HG03575 (cell line): ENCODE measurements at regions not wholly inside any gene's neighbourhood (a gene's known extent, or its start where the extent isn't known, plus 50 kb on each side); places are given as distances from the start of the nearest gene placed in this dataset.
"Not testable (repeated sequence)": the region's sequence is repeated elsewhere in the genome, so short reads cannot be mapped to it uniquely, and the experiment has no call there.

ENCODE experiments used
- ATAC-seq: cut with Tn5 transposase; IDR thresholded peaks from one replicate; pipeline ENCODE4 v1.9.1; 2021; ENCODE audit not compliant: unreplicated experiment, insufficient number of reproducible peaks, low FRiP score; ENCODE audit errors: extremely low read depth

DNA sequence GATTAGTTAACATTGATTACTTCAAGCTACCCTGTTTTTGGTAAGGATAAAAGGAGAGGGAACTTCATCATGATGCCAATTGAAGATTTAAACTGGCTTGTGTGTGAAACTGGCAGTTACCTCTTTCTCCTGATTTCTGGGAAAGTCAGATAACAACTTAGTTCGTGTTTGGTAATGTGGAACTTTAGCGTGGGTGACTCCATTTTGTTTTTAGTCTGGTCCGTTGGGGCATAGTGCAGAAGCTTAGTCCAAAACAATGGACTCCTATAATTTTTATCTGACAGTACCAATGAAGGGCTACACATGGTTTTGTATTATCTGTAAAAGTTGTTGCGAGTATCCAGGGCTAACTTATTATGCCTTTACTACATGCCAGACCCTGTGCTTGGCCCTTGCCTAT, 294.9 kb downstream of the GUCY2F start:
- ATAC-seq: no peak

GRCh38 chrX:109184506-109185139, 297.3 kb downstream of the GUCY2F start:
- no peak for ATAC-seq

GRCh38 chrX:109172091-109172602, 309.7 kb downstream of the GUCY2F start:
- no peak for ATAC-seq

- no peak for ATAC-seq
These were observed 326.7 kb downstream of the GUCY2F start for GRCh38 chrX:109155161-109155560.

DNA sequence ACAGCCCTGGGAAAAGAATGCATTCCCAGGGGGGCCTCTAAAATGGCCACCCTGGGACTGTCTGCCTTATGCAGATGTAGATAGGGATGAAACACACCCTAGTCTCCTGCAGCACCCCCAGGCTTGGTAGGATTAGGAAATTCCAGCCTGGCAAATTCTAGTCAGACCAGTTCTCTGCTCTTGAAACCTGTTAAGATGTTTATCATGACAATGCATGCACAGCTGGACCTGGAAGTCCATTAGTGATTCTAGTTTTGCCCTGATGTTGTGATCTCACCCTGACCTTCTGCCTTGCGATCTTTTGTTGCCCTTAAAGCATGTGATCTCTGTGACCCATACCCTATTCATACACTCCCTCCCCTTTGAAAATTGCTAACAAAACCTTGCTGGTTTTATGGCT, 337.7 kb downstream of the GUCY2F start:
- ATAC-seq: not testable (repeated sequence)

- no peak for ATAC-seq
These were observed 341.4 kb downstream of the GUCY2F start for GRCh38 chrX:109140463-109140862.

- no peak for ATAC-seq
These were observed 347.1 kb downstream of the GUCY2F start for GRCh38 chrX:109134777-109135176.

DNA sequence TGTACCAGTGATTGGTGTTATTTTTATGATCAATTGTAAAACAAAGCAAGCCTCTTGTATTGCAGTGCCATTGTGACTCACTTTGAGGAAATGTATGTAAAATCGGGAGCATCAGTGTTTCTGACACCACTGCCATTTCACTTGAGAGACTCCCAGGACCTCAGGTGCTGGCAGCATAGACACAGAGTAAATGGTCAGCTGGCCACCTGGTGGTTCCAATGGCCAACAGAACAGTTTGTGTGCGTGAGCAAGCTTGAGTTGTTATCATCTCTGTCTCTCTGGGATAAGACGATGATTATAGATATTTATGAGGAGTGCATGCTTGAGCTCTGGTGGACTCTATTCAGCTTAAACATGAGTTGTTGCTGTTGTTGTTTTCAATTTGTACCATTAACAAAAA, 356.6 kb downstream of the GUCY2F start:
- ATAC-seq: no peak

- ATAC-seq: no peak
These were observed 353.0 kb upstream of the IRS4 start for GRCh38 chrX:109089359-109089758.

DNA sequence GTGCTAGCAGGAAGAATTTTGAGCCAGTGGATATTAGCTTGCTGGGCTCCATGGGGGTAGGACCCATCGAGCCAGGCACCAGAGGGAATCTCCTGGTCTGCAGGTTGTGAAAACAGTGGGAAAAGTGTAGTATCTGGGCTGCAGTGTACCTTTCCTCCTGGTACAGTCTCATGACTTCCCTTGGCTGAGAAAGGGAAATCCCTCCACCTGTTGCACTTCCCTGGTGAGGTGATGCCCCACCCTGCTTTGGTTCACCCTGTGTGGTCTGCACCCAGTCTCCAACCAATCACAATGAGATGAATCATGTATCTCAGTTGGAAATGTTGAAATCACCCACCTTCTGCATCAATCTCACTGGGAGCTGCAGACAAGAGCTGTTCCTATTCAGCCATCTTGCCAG, 341.4 kb upstream of the IRS4 start:
- no peak for ATAC-seq

- not testable (repeated sequence) for ATAC-seq
These were observed 317.8 kb upstream of the IRS4 start for GRCh38 chrX:109054181-109054581.

DNA sequence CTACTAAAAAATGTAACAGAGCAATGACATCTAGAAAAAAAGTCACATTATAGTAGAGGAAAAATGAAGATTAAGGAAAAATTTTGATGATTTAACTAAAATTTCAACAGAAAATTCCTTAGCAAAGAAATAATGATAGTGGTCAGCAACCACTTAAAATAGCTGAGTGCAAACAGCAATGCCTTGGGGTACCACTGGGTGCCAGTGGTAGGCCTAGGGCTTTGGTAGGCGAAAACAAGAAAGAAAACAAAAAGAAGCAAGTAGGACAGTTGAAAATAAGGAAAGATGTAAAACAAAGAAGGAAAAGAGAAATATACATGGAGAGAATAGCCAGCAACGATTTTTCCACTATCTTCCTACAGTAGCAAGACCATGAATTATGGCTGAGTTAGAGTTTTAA, 313.5 kb upstream of the IRS4 start:
- ATAC-seq: no peak

- ATAC-seq: no peak
These were observed 313.1 kb upstream of the IRS4 start for GRCh38 chrX:109049416-109049815.

GRCh38 chrX:109040057-109040456, 303.7 kb upstream of the IRS4 start:
- ATAC-seq: no peak

GRCh38 chrX:109036624-109037023, 300.3 kb upstream of the IRS4 start:
- ATAC-seq: no peak

- no peak for ATAC-seq
These were observed 257.5 kb upstream of the IRS4 start for GRCh38 chrX:108993909-108994308.

- ATAC-seq: not testable (repeated sequence)
These were observed 236.5 kb upstream of the IRS4 start for GRCh38 chrX:108972899-108973298.

- ATAC-seq: no peak
These were observed 210.8 kb upstream of the IRS4 start for GRCh38 chrX:108947205-108947604.

DNA sequence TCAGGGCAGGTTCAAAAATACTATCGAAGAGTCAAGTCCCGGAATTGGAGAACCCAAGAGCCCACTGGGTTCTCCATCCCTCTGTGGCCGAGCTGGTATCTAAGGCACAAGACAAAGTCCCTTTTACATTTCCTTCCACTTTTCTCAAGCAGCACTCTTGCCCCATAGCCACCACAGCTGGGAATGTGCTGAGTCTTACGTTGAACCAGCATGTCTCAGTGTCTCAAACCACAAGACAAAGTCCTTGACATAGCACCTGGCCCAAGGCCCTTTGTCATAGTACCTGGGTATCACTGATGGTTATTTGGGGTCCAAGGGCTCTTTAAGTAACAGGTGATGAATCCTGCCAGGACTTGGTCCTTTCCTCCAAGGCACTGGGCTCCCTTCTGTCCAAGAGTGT, 210.2 kb upstream of the IRS4 start:
- ATAC-seq: no peak

DNA sequence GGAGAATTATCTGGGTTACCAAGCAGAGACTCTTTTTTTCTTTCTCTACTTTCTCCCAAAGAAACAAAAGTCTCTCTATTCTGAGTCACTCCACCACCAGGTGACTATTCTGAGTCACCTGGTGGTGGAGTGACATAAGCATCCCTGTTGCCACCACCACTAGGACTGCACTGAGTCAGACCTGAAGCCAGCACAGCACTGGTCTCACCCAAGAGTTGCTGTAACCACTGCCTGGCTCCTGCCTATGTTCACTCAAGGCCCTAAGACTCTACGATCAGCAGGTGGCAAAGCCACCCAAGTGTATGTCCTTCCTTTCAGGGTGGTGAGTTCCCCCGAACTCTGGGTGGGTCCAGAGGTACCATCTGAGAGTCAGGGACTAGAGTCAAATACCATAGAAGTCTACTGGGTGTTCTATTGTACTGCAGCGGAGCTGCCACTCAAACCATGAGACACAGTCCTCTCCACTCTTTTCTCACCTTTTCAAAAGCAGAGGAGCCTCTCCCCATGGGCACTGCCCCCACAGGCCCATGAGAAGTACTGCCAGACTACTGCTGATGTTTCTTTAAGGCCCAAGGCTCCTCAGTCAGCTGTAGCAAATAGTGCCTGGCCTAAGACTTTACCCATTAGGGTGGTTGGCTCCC, 209.6 kb upstream of the IRS4 start:
- no peak for ATAC-seq

DNA sequence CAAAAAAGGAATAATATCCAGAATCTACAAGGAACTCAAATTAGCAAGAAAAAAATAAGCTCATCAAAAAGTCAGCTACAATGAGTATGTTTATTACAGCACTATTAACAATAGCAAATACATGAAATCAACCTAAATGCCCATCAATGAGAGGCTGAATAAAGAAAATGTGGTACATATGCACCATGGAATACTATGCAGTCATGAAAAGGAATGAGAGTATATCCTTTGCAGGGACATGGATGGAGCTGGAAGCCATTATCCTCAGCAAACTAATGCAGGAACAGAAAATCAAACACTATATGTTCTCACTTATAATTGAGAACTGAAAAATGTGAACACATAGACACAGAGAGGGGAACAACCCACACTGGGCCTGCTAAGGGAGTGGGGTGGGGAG, 178.4 kb upstream of the IRS4 start:
- ATAC-seq: no peak
